Mucosa of rectum (tissue), 2 donors: ENCODE measurements at regions not wholly inside any gene's neighbourhood (a gene's known extent, or its start where the extent isn't known, plus 50 kb on each side); places are given as distances from the start of the nearest gene placed in this dataset.

Experiments
- H3K27ac ChIP-seq, 2 donors: one replicate each; pipeline ENCODE4 v1.7.0; 2013; ENCODE audit warnings: inconsistent platforms in 2 of 2, low read depth in 2 of 2, low read length in 2 of 2
- H3K27me3 ChIP-seq, 2 donors: one replicate each; pipeline ENCODE4 v1.7.0; 2013; ENCODE audit warnings: low read length in 2 of 2; ENCODE audit not compliant: control insufficient read depth in 2 of 2, insufficient read depth in 2 of 2
- H3K36me3 ChIP-seq, 2 donors: one replicate each; pipeline ENCODE4 v1.7.0; 2013; ENCODE audit warnings: low read length in 2 of 2; ENCODE audit not compliant: control insufficient read depth in 2 of 2, insufficient read depth in 2 of 2
- H3K4me1 ChIP-seq, 2 donors: one replicate each; pipeline ENCODE4 v1.7.0; 2013; ENCODE audit warnings: low read length in 2 of 2, mild to moderate bottlenecking in 1 of 2; ENCODE audit not compliant: control insufficient read depth in 2 of 2, insufficient read depth in 2 of 2
- H3K4me3 ChIP-seq, 2 donors: one replicate each; pipeline ENCODE4 v1.7.0; 2013; ENCODE audit warnings: low read length in 2 of 2
- H3K9ac ChIP-seq, 2 donors: one replicate each; pipeline ENCODE4 v1.7.0; 2013; ENCODE audit warnings: low read length in 2 of 2, low read depth in 1 of 2, mild to moderate bottlenecking in 1 of 2
- H3K9me3 ChIP-seq, 2 donors: one replicate each; pipeline ENCODE4 v1.7.0; 2013; ENCODE audit warnings: low read length in 2 of 2; ENCODE audit not compliant: control insufficient read depth in 2 of 2
- donor health status: healthy.
- donor health status: Normal muscosa, but diverticular disease.

DNA sequence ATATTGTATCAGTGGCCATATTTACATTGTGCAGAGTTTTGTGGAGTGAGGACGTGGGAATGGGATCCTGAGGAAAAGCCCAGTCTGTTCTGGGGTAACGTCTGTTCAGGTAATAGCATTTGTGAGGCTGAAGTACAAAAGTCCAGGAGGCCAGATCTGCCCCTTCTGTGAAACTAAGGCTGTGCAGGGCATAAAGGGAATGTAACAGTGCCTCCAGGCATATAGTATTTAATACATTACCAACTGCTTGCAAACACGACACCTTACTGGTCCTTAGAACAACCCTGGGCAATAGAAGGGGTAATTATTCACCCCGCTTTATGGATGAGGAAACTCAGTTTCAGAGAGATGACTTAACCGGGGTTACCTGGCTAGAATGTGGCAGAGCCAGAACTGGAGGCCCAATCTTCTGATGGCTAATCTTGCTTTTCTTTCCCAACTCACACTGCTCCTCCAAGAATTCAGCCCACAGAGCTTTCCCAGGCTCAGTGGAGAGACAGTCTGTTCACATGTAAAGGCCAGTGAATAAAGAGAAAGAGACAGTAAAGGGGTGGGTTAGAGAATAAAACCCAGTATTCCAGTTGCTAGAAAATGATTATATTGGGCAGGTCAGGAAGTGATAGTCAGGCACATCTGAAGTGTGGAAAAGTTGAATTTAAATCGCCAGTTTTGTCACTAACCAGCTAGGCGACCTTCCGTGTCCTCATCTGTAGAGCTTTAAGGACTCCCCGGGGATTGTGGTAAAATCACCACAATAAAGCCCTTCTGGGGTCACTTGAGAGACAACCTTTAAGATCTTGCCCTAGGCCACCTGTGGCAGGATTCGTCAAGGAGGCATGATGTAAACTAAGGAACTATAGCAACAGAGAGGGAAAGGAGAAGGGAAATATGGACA, 280.7 kb upstream of the CITED2 start:
- Histone ChIP-seq H3K4me3 (peak overlapping the region in 1 of 2 donors; percentile 29), H3K27ac (peak overlapping the region; percentile 86 to 89), H3K27me3 (no peaks in the 10 kb centered on the region), H3K36me3 (no peaks in the 10 kb centered on the region), H3K9me3 (no peaks in the 10 kb centered on the region), H3K4me1 (peaks cover 11 to 12% of the 10 kb centered on the region in 2 donors), H3K9ac (peak overlapping the region; percentile 15 to 61)

DNA sequence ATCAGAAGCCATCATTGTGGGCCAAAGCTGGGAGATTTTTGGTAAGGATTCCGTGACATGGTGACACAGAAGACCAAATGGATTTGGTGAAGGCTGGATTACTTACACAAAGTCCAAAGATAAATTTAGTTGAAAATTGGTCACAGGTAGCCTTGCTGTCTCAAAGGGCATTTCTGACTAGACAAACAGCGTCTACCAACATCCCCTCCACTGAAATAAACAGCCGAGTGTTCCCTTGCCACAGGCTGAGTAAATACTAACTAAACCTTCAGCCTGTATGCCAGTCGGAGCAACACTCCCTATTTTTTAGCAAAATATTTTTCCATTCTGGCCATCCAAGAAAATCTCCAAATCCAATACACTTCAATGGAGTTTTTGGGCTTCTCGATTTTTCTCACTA, 279.9 kb upstream of the CITED2 start:
- H3K9ac ChIP-seq, result peak overlapping the region; percentile 15 to 42
- peak overlapping the region; percentile 86 to 89 for H3K27ac ChIP-seq
- no peaks in the 10 kb centered on the region for H3K36me3 ChIP-seq
- no peaks in the 10 kb centered on the region for H3K27me3 ChIP-seq
- H3K4me1 ChIP-seq, result peaks cover 11 to 12% of the 10 kb centered on the region in 2 donors
- H3K9me3 ChIP-seq, result no peaks in the 10 kb centered on the region
- peak overlapping the region; percentile 7 to 29 for H3K4me3 ChIP-seq

DNA sequence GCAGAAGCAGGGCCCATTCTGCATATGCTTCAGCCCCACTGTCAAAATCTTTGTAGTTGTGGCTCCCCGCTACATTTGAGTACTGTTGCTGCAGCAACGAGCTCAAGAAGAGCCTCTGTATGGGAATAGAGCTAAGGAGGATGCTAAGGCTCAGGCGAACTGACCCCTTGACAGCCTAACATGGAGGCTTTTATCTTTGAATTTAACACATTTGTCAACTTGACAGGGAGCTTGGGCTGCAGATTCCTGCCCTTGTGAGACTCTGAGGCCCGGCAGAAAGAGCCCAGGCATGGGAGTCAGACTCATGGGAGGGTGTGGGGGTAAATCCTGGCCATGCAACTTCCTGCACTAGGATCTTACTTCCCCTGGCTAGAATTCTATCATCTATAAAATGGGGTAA, 278.7 kb upstream of the CITED2 start:
- H3K27me3 ChIP-seq, result no peaks in the 10 kb centered on the region
- H3K4me1 ChIP-seq, result peaks cover 11 to 12% of the 10 kb centered on the region in 2 donors
- H3K27ac ChIP-seq, result no peak overlapping the region
- H3K4me3 ChIP-seq, result no peak overlapping the region
- H3K9me3 ChIP-seq, result no peaks in the 10 kb centered on the region
- H3K36me3 ChIP-seq, result no peaks in the 10 kb centered on the region
- H3K9ac ChIP-seq, result no peak overlapping the region

DNA sequence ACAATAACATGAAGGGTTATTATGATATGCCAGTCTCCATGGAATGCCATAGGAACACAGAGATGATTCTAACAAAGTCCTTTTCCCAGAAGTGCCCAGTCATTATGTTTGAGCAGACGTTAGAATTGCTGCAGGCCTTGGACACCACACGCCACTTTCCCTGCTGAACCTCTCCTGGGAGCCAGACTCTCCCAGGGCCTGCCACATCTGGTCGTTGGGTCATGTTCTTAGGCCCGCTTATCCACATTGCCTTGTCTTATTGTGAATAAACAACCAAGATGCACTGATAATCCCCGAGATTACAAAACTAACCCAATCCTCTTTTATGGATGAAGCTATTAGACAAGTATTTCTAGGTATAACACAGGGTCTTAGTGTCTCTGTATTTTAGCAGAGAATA, 276.5 kb upstream of the CITED2 start:
- H3K36me3 ChIP-seq, result no peaks in the 10 kb centered on the region
- no peaks in the 10 kb centered on the region for H3K27me3 ChIP-seq
- no peaks in the 10 kb centered on the region for H3K9me3 ChIP-seq
- no peak overlapping the region for H3K4me3 ChIP-seq
- H3K27ac ChIP-seq, result no peak overlapping the region
- peaks cover 10 to 12% of the 10 kb centered on the region in 2 donors for H3K4me1 ChIP-seq
- no peak overlapping the region for H3K9ac ChIP-seq

DNA sequence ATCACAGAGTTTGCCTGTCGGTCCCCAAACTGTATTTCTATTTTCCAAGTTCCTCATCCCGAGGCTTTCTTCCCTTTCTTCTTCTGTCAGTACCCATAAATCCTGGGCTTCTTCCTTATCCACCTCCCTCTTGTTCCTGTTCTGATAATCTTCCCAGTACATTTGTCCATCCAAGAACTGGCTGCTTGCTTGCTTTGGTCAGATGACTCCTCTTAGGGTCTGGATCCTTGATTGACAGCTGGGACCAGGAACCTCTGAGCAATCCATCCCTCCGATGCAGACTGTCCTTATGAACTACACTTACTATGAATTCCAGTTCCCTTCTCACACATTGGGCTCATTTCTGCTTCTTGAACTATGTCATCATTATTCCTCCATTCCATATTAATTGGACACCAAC, 275.3 kb upstream of the CITED2 start:
- H3K9ac ChIP-seq, result no peak overlapping the region
- no peak overlapping the region for H3K27ac ChIP-seq
- H3K4me1 ChIP-seq, result peaks cover 0 to 4% of the 10 kb centered on the region in 2 donors
- no peaks in the 10 kb centered on the region for H3K36me3 ChIP-seq
- no peaks in the 10 kb centered on the region for H3K27me3 ChIP-seq
- H3K4me3 ChIP-seq, result no peak overlapping the region
- no peaks in the 10 kb centered on the region for H3K9me3 ChIP-seq

DNA sequence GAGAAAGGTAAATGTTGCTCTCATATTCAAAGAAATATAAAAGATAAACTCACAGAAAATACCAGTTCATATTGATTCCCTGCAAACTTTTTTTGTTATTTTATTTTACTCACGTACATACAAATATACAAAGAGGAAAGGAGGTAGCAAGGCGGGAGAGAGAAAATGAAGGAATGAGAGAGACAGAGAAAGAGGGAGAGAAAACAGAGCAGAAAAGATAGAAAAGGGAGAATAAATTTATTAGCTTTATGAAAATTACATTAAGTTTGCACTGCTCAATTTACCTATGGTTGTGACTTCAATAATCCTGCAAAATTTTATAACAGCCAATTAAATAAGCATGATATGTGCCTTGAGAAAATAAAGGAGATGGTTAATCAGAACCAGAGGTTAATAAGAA, 274.7 kb upstream of the CITED2 start:
- Histone ChIP-seq H3K27me3 (no peaks in the 10 kb centered on the region), H3K9ac (no peak overlapping the region), H3K4me1 (peaks cover 0 to 1% of the 10 kb centered on the region in 2 donors), H3K36me3 (no peaks in the 10 kb centered on the region), H3K9me3 (no peaks in the 10 kb centered on the region), H3K27ac (no peak overlapping the region), H3K4me3 (no peak overlapping the region)

DNA sequence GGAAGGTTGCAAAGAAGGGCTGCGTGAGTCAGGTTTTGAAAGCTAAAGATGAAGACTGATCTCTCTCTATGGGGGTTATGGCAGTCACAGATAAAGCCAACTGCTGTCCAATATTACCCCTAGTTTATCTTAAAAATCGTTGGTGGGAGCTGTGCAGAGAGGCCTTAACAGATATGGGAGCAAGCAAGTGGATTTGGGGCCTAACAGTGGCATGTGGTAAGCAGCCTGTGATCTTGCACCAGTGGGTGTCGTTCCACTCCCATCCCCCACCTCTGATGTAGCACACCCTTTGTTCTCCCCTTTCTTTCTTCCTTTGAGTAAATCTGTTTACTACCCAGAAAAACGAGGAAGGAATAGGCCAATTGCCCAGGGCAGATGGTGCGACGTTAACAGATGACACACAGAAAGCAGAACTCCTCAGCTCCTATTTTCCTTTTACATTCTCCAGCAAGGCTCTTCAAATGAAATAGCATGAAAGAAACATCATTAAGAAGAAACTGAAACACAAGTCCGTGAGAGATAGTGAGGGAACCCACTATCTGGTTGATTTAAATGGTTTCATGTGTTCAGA, 274.1 kb upstream of the CITED2 start:
- no peaks in the 10 kb centered on the region for H3K27me3 ChIP-seq
- no peaks in the 10 kb centered on the region for H3K4me1 ChIP-seq
- no peak overlapping the region for H3K9ac ChIP-seq
- H3K9me3 ChIP-seq, result no peaks in the 10 kb centered on the region
- H3K4me3 ChIP-seq, result no peak overlapping the region
- no peak overlapping the region for H3K27ac ChIP-seq
- H3K36me3 ChIP-seq, result no peaks in the 10 kb centered on the region

DNA sequence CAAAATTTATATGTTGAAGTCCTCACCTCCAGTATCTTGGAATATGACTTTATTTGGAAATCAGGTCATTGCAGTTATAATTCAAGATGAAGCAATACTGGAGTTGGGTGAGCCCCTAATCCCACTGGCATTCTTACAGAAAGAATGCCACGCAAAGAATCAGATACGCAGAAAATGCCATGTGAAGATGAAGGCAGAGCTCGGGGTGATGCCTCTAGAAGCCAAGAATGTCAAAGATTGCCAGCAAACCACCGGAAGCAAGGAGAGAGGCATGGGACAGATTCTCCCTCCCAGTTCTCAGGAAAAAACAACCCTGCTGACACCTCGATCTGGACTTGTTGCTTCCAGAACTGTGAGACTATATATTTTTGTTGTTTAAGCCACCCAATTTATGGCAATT, 273.4 kb upstream of the CITED2 start:
- Histone ChIP-seq H3K4me1 (no peaks in the 10 kb centered on the region), H3K9ac (no peak overlapping the region), H3K4me3 (no peak overlapping the region), H3K36me3 (no peaks in the 10 kb centered on the region), H3K9me3 (no peaks in the 10 kb centered on the region), H3K27ac (no peak overlapping the region), H3K27me3 (no peaks in the 10 kb centered on the region)

DNA sequence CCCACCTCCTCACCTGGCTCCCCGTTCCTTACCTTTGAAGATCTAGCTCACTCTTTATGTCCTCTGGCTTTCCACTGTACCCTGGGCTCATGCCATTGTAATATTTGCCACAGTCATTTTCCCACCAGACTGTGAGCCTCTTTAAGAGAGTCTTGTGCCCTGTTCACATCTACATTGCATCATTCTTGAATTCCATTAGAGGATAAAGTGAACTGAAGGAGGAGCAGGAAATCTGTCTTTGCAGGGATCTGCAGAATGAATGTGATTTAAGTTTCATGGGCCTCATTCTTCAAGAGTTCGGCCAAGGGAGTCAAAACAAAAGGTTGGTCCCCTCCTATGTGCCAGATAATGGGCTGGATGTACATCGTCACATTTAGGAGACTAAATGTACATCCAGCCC, 272.6 kb upstream of the CITED2 start:
- Histone ChIP-seq H3K9ac (no peak overlapping the region), H3K36me3 (no peaks in the 10 kb centered on the region), H3K4me3 (no peak overlapping the region), H3K27ac (no peak overlapping the region), H3K4me1 (no peaks in the 10 kb centered on the region), H3K27me3 (no peaks in the 10 kb centered on the region), H3K9me3 (no peaks in the 10 kb centered on the region)

DNA sequence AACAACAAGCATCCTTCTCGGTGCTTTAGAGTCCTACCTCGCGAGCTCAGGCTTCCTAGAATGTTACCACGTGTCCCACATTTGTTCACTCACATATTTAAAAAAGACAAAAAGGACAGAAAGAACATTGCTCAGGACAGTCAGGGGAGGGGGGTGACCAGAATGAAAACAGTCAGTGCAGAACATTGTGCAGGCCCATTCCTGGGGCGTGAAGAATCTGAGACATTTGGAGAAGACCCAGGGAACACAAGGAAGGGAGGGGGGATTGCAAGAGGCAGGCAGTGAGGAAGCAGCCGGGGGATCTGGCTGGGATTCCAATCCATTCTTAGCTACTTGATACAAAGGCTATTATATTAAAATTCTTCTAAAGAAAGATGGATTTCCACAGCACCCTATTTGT, 270.4 kb upstream of the CITED2 start:
- Histone ChIP-seq H3K27me3 (no peaks in the 10 kb centered on the region), H3K36me3 (no peaks in the 10 kb centered on the region), H3K4me3 (no peak overlapping the region), H3K9ac (no peak overlapping the region), H3K9me3 (no peaks in the 10 kb centered on the region), H3K4me1 (no peaks in the 10 kb centered on the region), H3K27ac (no peak overlapping the region)
